ENCODE measurements at regions not wholly inside any gene's neighbourhood (a gene's known extent, or its start where the extent isn't known, plus 50 kb on each side); places are given as distances from the start of the nearest gene placed in this dataset.

DNA sequence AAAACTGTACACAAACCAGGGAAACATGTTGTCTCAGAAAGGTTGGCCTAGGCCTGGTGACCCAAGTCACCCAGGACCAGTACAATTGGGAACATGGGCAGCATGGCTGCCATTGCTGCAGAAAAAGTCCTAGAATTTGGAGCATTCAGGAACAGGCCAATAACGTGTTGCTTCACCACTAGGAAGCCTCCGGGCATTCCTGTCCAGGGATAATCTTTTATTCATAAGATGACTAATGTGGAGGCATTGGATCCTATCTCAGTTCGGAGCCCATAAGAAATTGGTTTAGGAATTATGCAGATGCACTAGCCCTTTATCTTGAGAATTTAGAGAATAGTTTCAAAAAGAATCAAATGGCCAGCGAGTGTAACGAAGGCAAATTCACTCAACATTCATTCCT, 242.8 kb upstream of the NDST4 start:
- TF ChIP-seq CTCF (IDR thresholded peaks at IDR 0.05; ENCODE audit: insufficient read depth, low read length) (no peak), POLR2AphosphoS5 (IDR thresholded peaks at IDR 0.05; ENCODE audit: low read depth) (no peak)

Data from HL-60 (cell line).